ENCODE measurements at regions not wholly inside any gene's neighbourhood (a gene's known extent, or its start where the extent isn't known, plus 50 kb on each side); places are given as distances from the start of the nearest gene placed in this dataset.

GRCh38 chr11:19441752-19442553 lies 201.2 kb upstream of the E2F8 start (continued):
- TF ChIP-seq FOS (IDR thresholded peaks at IDR 0.05; ENCODE audit: borderline replicate concordance, extremely low read depth, insufficient read length) (peak; percentile 12), NBN (IDR thresholded peaks at IDR 0.05) (peak; percentile 89), CEBPB (IDR thresholded peaks at IDR 0.05; ENCODE audit: borderline replicate concordance in 1 of 2, low read depth in 2 of 2, low read length in 2 of 2) (no peak), ZBED1 (IDR thresholded peaks at IDR 0.05; ENCODE audit: borderline replicate concordance) (peak; percentile 97), SKIL (IDR thresholded peaks at IDR 0.05; ENCODE audit: low read depth, poor library complexity, severe bottlenecking) (peak; percentile 96), TCF12 (IDR thresholded peaks at IDR 0.05; ENCODE audit: low read depth, low read length) (peak; percentile 82; the same call in 1 of the 2 replicates), MLLT1 (IDR thresholded peaks at IDR 0.05) (peak; percentile 84), RUNX3 (IDR thresholded peaks at IDR 0.05; ENCODE audit: low read length) (peak; percentile 99), SRF (IDR thresholded peaks at IDR 0.05; ENCODE audit: low read depth in 2 of 2, low read length in 2 of 2) (peak in 1 of 2 experiments; percentile 89; a peak in 2 of 4 replicates), ZNF384 (IDR thresholded peaks at IDR 0.05; ENCODE audit: borderline replicate concordance, low read depth, low read length) (no peak), MYC (IDR thresholded peaks at IDR 0.05; ENCODE audit: insufficient read depth, insufficient read length, insufficient replicate concordance, low read length, severe bottlenecking) (no peak), SUZ12 (IDR thresholded peaks at IDR 0.05; ENCODE audit: unreplicated experiment) (no peak), HCFC1 (IDR thresholded peaks at IDR 0.05; ENCODE audit: low read length) (no peak), SMAD5 (IDR thresholded peaks at IDR 0.05; ENCODE audit: low read depth) (no peak), SP1 (IDR thresholded peaks at IDR 0.05; ENCODE audit: low read depth, low read length) (peak; percentile 69), NR2C2 (IDR thresholded peaks at IDR 0.05; ENCODE audit: borderline replicate concordance, control insufficient read depth, insufficient read length, low read depth) (no peak), NFIC (IDR thresholded peaks at IDR 0.05; ENCODE audit: low read depth, low read length) (peak; percentile 98), BCLAF1 (IDR thresholded peaks at IDR 0.05) (no peak), HSF1 (IDR thresholded peaks at IDR 0.05; ENCODE audit: low read depth, low read length) (no peak), TBL1XR1 (IDR thresholded peaks at IDR 0.05; ENCODE audit: low read depth, low read length) (peak; percentile 78), FOXK2 (IDR thresholded peaks at IDR 0.05) (peak; percentile 71), HDGF (IDR thresholded peaks at IDR 0.05) (no peak)

Measured in GM12878 (cell line).